Spleen (tissue), 11 donors: ENCODE measurements at regions not wholly inside any gene's neighbourhood (a gene's known extent, or its start where the extent isn't known, plus 50 kb on each side); places are given as distances from the start of the nearest gene placed in this dataset.
"Not testable (repeated sequence)": the region's sequence is repeated elsewhere in the genome, so short reads cannot be mapped to it uniquely, and the experiment has no call there.

ENCODE experiments used
- DNase-seq: peaks from one replicate; pipeline ENCODE4 v3.0.0-alpha.2; 2020
- H3K27ac ChIP-seq, 8 donors: fragments of 200-600 bp; sonication (generic) in 7 of 8; 1 replicate in 4 of 8; 2 replicates in 4 of 8; pipeline versions ENCODE4 v1.5.0 to v1.8.0; 2016 to 2021; ENCODE audit warnings: inconsistent platforms in 4 of 8, mild to moderate bottlenecking in 4 of 8, moderate library complexity in 1 of 8
- H3K27me3 ChIP-seq, 7 donors: fragments of 200-600 bp; sonication (generic) in 6 of 7; replicated peaks in 1 of 7; 1 replicate in 4 of 7; 2 replicates in 3 of 7; pipeline versions ENCODE4 v1.5.0 to v1.8.0; 2016 to 2021; ENCODE audit warnings: inconsistent platforms in 3 of 7, mild to moderate bottlenecking in 1 of 7
- H3K36me3 ChIP-seq, 6 donors: fragments of 200-600 bp; sonication (generic) in 5 of 6; 1 replicate in 4 of 6; 2 replicates in 2 of 6; pipeline versions ENCODE4 v1.5.0 to v1.8.0; 2016 to 2021; ENCODE audit warnings: inconsistent platforms in 2 of 6
- H3K4me1 ChIP-seq, 6 donors: fragments of 200-600 bp; sonication (generic) in 5 of 6; 1 replicate in 3 of 6; 2 replicates in 3 of 6; pipeline versions ENCODE4 v1.5.0 to v1.8.0; 2016 to 2021; ENCODE audit warnings: inconsistent platforms in 3 of 6
- H3K4me3 ChIP-seq, 8 donors: fragments of 200-600 bp; sonication (generic) in 7 of 8; 1 replicate in 4 of 8; 2 replicates in 4 of 8; pipeline versions ENCODE4 v1.5.0 to v1.8.0; 2016 to 2021; ENCODE audit warnings: inconsistent platforms in 4 of 8, mild to moderate bottlenecking in 4 of 8, moderate library complexity in 2 of 8
- H3K9me3 ChIP-seq, 8 donors: fragments of 200-600 bp; sonication (generic) in 7 of 8; 1 replicate in 4 of 8; 2 replicates in 4 of 8; pipeline versions ENCODE4 v1.5.0 to v1.8.0; 2016 to 2021; ENCODE audit warnings: inconsistent platforms in 4 of 8
- CTCF ChIP-seq, 11 experiments: fragments of 200-600 bp in 7 of 11; fragments of 450-650 bp in 4 of 11; sonication (generic) in 4 of 11; IDR thresholded peaks in 8 of 11; conservative IDR thresholded peaks in 3 of 11; 1 replicate in 7 of 11; 2 replicates in 4 of 11; pipeline versions ENCODE4 v1.4.0 to v1.8.0; 2016 to 2021; ENCODE audit warnings: antibody characterized with exemption in 11 of 11, inconsistent platforms in 4 of 11, mild to moderate bottlenecking in 1 of 11
- POLR2A ChIP-seq, 3 donors: fragments of 450-650 bp; IDR thresholded peaks; one replicate each; pipeline ENCODE4 v1.5.1; 2017; ENCODE audit warnings: antibody characterized with exemption in 3 of 3, mild to moderate bottlenecking in 1 of 3
- POLR2AphosphoS5 ChIP-seq, 3 donors: sonication (generic); formaldehyde crosslinking; IDR thresholded peaks; one replicate each; pipeline ENCODE4 v1.5.1; 2017; ENCODE audit warnings: antibody characterized with exemption in 3 of 3
- WGBS, 5 donors: extraction: QIAGEN DNeasy Blood & Tissue Kit in 3 of 5; methylation state at CpG; one replicate each; pipeline versions ENCODE4 v1.1.5 to v1.1.7; 2013 to 2018; 5-methylcytosine and 5-hydroxymethylcytosine counted together
- intact Hi-C: fragments of 100-400 bp; cut with DNase I; formaldehyde crosslinking; loops from one replicate; pipeline ENCODE4 v1.15.0; 2023; ENCODE audit warnings: low total_unique reads
- donor health status: healthy with polysubstance abuse.
- donor health status: DM: no; HTN: no; CAD: no; lungs with moderate emphysema.
- donor health status: DM: no; HTN: no; CAD: no.
- donor health status: Bipolar disorder and iron deficiency.
- donor health status: healthy.
- donor health status: DM: no; HTN: no; CAD: no.
- donor health status: DM: yes; HTN: yes; CAD: no.

- 90 to 96% (median 92%) methylated on average over 10 of the region's 10 CpGs for WGBS, 5 donors
- Histone ChIP-seq H3K27ac (no peak overlapping the region), H3K27me3 (no peaks in the 10 kb centered on the region), H3K9me3 (peaks cover 0 to 27% (median 10%) of the 10 kb centered on the region in 8 donors), H3K4me3 (no peak overlapping the region), H3K4me1 (no peaks in the 10 kb centered on the region), H3K36me3 (no peaks in the 10 kb centered on the region)
- TF ChIP-seq CTCF (IDR thresholded peaks at IDR 0.05 in 8 of 11, conservative IDR thresholded peaks at IDR 0.05 in 3 of 11) (no peak), POLR2AphosphoS5 (IDR thresholded peaks at IDR 0.05) (no peak), POLR2A (IDR thresholded peaks at IDR 0.05) (no peak)
- intact Hi-C loops: no loop called here
- DNase-seq: no peak
Observed at GRCh38 chr5:3451961-3452360, 143.7 kb upstream of the IRX1 start.

- Histone ChIP-seq H3K9me3 (peaks cover 0 to 47% (median 15%) of the 10 kb centered on the region in 8 donors), H3K27ac (no peak overlapping the region), H3K4me1 (no peaks in the 10 kb centered on the region), H3K27me3 (no peaks in the 10 kb centered on the region), H3K36me3 (no peaks in the 10 kb centered on the region), H3K4me3 (no peak overlapping the region)
- TF ChIP-seq POLR2AphosphoS5 (IDR thresholded peaks at IDR 0.05): no peak
- TF ChIP-seq CTCF (IDR thresholded peaks at IDR 0.05 in 8 of 11, conservative IDR thresholded peaks at IDR 0.05 in 3 of 11): no peak
- TF ChIP-seq POLR2A (IDR thresholded peaks at IDR 0.05): no peak
- DNase-seq: no peak
- 81 to 92% (median 85%) methylated on average over 4 of the region's 4 CpGs for WGBS, 5 donors
- intact Hi-C loops: no loop called here
Observed at GRCh38 chr5:3449481-3449880, 146.2 kb upstream of the IRX1 start.

GRCh38 chr5:3446410-3446809 is 149.2 kb upstream of the IRX1 start:
- Histone ChIP-seq H3K27me3 (no peaks in the 10 kb centered on the region), H3K36me3 (no peaks in the 10 kb centered on the region), H3K4me1 (no peaks in the 10 kb centered on the region), H3K27ac (no peak overlapping the region), H3K9me3 (peaks cover 0 to 44% (median 15%) of the 10 kb centered on the region in 8 donors), H3K4me3 (no peak overlapping the region)
- no peak for TF ChIP-seq POLR2AphosphoS5 (IDR thresholded peaks at IDR 0.05)
- TF ChIP-seq CTCF (IDR thresholded peaks at IDR 0.05 in 8 of 11, conservative IDR thresholded peaks at IDR 0.05 in 3 of 11): no peak
- no peak for TF ChIP-seq POLR2A (IDR thresholded peaks at IDR 0.05)
- no peak for DNase-seq
- intact Hi-C loops: no loop called here
- WGBS, 5 donors: 61 to 87% (median 63%) methylated on average over 3 of the region's 3 CpGs

GRCh38 chr5:3445517-3445916 is 150.1 kb upstream of the IRX1 start:
- H3K4me1 ChIP-seq, DNase-seq, H3K27me3 ChIP-seq, intact Hi-C loops, H3K36me3 ChIP-seq, H3K27ac ChIP-seq, H3K4me3 ChIP-seq: not testable (repeated sequence)
- H3K9me3 ChIP-seq: peaks cover 0 to 44% (median 15%) of the 10 kb centered on the region in 8 donors

GRCh38 chr5:3432135-3432534 is 163.5 kb upstream of the IRX1 start:
- no peak for TF ChIP-seq POLR2AphosphoS5 (IDR thresholded peaks at IDR 0.05)
- no peak for TF ChIP-seq POLR2A (IDR thresholded peaks at IDR 0.05)
- TF ChIP-seq CTCF (IDR thresholded peaks at IDR 0.05 in 8 of 11, conservative IDR thresholded peaks at IDR 0.05 in 3 of 11): no peak
- H3K4me1 ChIP-seq: no peaks in the 10 kb centered on the region
- DNase-seq: no peak
- peaks cover 0 to 15% (median 0%) of the 10 kb centered on the region in 8 donors for H3K9me3 ChIP-seq
- intact Hi-C loops: no loop called here
- WGBS, 5 donors: 62 to 84% (median 71%) methylated on average over 3 to 4 of the region's 4 CpGs
- no peak overlapping the region for H3K27ac ChIP-seq
- H3K27me3 ChIP-seq: peaks cover 0 to 7% (median 0%) of the 10 kb centered on the region in 7 donors
- H3K36me3 ChIP-seq: no peaks in the 10 kb centered on the region
- no peak overlapping the region for H3K4me3 ChIP-seq
